Endothelial cell (in vitro differentiated cells): ENCODE measurements at regions not wholly inside any gene's neighbourhood (a gene's known extent, or its start where the extent isn't known, plus 50 kb on each side); places are given as distances from the start of the nearest gene placed in this dataset.

ENCODE experiments used
- DNase-seq: peaks from one replicate; pipeline ENCODE4 v3.0.0; 2021; ENCODE audit warnings: low spot score
- H3K27ac Mint-ChIP-seq: one replicate; pipeline ENCODE4 v1.8.0; 2021; ENCODE audit warnings: mixed read lengths, inconsistent platforms; ENCODE audit not compliant: unreplicated experiment
- H3K27me3 Mint-ChIP-seq: one replicate; pipeline ENCODE4 v1.8.0; 2021; ENCODE audit warnings: mild to moderate bottlenecking, moderate library complexity, mixed read lengths, inconsistent platforms; ENCODE audit not compliant: unreplicated experiment
- H3K36me3 Mint-ChIP-seq: one replicate; pipeline ENCODE4 v1.8.0; 2021; ENCODE audit warnings: mild to moderate bottlenecking, low read depth, mixed read lengths, inconsistent platforms; ENCODE audit not compliant: unreplicated experiment
- H3K4me1 Mint-ChIP-seq: one replicate; pipeline ENCODE4 v1.8.0; 2021; ENCODE audit warnings: mild to moderate bottlenecking, mixed read lengths, inconsistent platforms; ENCODE audit not compliant: unreplicated experiment
- H3K4me3 Mint-ChIP-seq: one replicate; pipeline ENCODE4 v1.8.0; 2021; ENCODE audit warnings: mild to moderate bottlenecking, mixed read lengths, inconsistent platforms; ENCODE audit not compliant: unreplicated experiment
- H3K9me3 Mint-ChIP-seq: one replicate; pipeline ENCODE4 v1.8.0; 2021; ENCODE audit warnings: mixed read lengths, inconsistent platforms; ENCODE audit not compliant: unreplicated experiment
- TF ChIP-seq, protein P1 (sequence below): fragments of 200-600 bp; sonication (generic); IDR thresholded peaks from one replicate; pipeline ENCODE4 v1.5.0; 2021; ENCODE audit warnings: antibody characterized with exemption; ENCODE audit not compliant: unreplicated experiment

DNA sequence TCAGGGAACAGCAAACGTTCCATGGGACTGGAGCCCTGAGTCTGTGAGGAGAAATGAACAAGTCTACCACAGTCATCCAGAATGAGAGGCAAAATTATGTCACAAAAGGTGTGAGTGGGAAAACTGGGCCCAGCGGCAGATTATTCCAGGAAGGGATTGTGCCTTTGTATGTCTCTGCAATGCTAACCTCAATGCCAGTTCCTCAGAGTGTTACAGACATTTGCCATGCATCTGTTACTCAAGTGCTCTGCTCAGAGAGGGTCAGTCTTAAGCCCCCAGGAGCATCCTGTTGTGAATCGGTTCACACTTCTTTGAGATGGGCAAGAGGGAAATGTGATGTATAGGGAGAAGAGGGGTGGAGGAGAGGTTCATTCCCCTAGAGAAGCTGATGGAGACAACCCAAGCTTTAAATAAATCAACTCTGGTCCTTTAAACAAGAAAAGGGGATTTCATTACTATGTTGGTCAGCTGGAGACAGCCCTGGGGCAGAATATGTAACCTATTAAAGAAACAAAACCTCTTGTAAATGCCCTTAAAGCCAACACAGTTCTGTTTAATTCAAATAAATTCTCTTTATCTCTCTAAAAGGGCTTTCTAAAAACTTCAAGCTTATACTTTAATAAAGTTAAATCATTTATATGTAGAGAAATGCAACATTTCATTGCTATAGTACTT is 85.9 kb upstream of the GRB10 start:
- Mint-ChIP-seq H3K9me3 (no peaks in the 10 kb centered on the region), H3K4me3 (no peak overlapping the region)
- TF ChIP-seq, protein P1, sequence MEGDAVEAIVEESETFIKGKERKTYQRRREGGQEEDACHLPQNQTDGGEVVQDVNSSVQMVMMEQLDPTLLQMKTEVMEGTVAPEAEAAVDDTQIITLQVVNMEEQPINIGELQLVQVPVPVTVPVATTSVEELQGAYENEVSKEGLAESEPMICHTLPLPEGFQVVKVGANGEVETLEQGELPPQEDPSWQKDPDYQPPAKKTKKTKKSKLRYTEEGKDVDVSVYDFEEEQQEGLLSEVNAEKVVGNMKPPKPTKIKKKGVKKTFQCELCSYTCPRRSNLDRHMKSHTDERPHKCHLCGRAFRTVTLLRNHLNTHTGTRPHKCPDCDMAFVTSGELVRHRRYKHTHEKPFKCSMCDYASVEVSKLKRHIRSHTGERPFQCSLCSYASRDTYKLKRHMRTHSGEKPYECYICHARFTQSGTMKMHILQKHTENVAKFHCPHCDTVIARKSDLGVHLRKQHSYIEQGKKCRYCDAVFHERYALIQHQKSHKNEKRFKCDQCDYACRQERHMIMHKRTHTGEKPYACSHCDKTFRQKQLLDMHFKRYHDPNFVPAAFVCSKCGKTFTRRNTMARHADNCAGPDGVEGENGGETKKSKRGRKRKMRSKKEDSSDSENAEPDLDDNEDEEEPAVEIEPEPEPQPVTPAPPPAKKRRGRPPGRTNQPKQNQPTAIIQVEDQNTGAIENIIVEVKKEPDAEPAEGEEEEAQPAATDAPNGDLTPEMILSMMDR: no peak

DNA sequence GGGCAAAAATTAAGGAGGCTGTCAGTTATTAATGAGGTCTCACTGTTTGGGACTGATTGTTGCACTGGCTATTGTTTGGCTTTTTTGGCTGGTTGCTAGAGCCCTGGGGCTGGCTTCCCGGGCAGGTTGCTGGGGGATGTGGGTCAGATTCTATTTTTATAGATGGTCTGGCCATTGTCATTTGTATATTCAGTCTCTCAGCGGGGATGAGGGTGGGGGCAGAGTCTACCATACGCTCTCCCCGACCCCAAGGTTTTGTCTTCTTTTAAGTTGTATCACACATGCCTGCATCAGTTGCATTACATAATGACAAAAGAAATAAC is 84.3 kb upstream of the GRB10 start:
- H3K27me3 Mint-ChIP-seq: no peaks in the 10 kb centered on the region
- H3K4me1 Mint-ChIP-seq: no peaks in the 10 kb centered on the region
- H3K27ac Mint-ChIP-seq: no peak overlapping the region
- TF ChIP-seq, protein P1: no peak
- DNase-seq: no peak
- no peak overlapping the region for H3K4me3 Mint-ChIP-seq
- H3K9me3 Mint-ChIP-seq: no peaks in the 10 kb centered on the region
- peaks cover 2% of the 10 kb centered on the region for H3K36me3 Mint-ChIP-seq

More for the DNA sequence above, 85.9 kb upstream of the GRB10 start:
- no peak for DNase-seq
- Mint-ChIP-seq H3K27me3 (no peaks in the 10 kb centered on the region), H3K4me1 (no peaks in the 10 kb centered on the region), H3K36me3 (peaks cover 3% of the 10 kb centered on the region), H3K27ac (no peak overlapping the region)

DNA sequence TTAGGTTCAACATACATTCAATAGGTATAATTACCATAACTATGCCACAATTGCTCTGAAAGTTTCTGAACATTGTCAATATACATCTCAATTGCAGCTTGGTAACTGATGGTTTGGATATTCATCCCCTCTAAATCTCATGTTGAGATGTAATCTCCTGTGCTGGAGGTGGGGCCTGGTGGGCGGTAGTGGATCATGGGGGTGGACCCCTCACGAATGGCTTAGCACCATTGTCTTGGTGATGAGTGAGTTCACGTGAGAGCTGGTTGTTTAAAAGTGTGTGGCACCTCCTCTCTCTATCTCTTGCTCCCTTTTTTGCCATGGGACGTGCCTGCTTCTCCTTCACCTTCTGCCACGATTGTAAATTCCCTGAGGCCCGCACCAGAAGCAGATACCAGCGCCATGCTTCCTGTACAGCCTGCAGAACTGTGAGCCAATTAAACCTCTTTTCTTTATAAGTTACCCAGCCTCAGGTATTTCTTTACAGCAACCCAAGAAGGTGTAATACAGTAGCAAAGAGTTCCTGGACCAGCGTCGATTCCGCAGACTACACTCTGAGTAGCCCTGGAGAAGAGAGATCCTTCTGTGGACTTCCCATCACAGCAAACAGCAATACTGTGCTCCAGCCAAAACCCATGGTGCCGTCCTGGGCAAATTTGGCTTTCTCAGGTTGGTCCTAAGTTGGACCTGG is 83.8 kb upstream of the GRB10 start:
- Mint-ChIP-seq H3K27ac (no peak overlapping the region), H3K36me3 (no peaks in the 10 kb centered on the region), H3K9me3 (no peaks in the 10 kb centered on the region), H3K4me3 (no peak overlapping the region), H3K27me3 (no peaks in the 10 kb centered on the region), H3K4me1 (no peaks in the 10 kb centered on the region)
- no peak for DNase-seq
- TF ChIP-seq, protein P1: no peak

GRCh38 chr7:50865450-50865849 is 82.8 kb upstream of the GRB10 start:
- H3K27ac Mint-ChIP-seq: no peak overlapping the region
- no peaks in the 10 kb centered on the region for H3K9me3 Mint-ChIP-seq
- TF ChIP-seq, protein P1: no peak
- H3K4me3 Mint-ChIP-seq: no peak overlapping the region
- no peaks in the 10 kb centered on the region for H3K4me1 Mint-ChIP-seq
- no peak for DNase-seq
- no peaks in the 10 kb centered on the region for H3K27me3 Mint-ChIP-seq
- no peaks in the 10 kb centered on the region for H3K36me3 Mint-ChIP-seq

GRCh38 chr7:50864694-50865093 is 82.0 kb upstream of the GRB10 start:
- TF ChIP-seq, protein P1: no peak
- Mint-ChIP-seq H3K27me3 (no peaks in the 10 kb centered on the region), H3K4me3 (no peak overlapping the region), H3K9me3 (no peaks in the 10 kb centered on the region), H3K36me3 (no peaks in the 10 kb centered on the region), H3K27ac (no peak overlapping the region), H3K4me1 (no peaks in the 10 kb centered on the region)
- DNase-seq: no peak
